CD4-positive, alpha-beta memory T cell (primary cell): ENCODE measurements at regions not wholly inside any gene's neighbourhood (a gene's known extent, or its start where the extent isn't known, plus 50 kb on each side); places are given as distances from the start of the nearest gene placed in this dataset.

Source experiments
- CTCF ChIA-PET: fragments of 350-600 bp; sonication (Branson Sonifier 250); formaldehyde crosslinking; loops from one replicate; lab custom pipeline; 2021; ENCODE audit warnings: inconsistent platforms; ENCODE audit not compliant: partially characterized antibody; lab: Charles Lee
- POLR2A ChIA-PET: fragments of 350-600 bp; sonication (Branson Sonifier 250); formaldehyde crosslinking; loops from one replicate; lab custom pipeline; 2021; ENCODE audit not compliant: partially characterized antibody; lab: Charles Lee
- DNase-seq, 5 donors: peaks; one replicate each; pipeline versions ENCODE4 v3.0.0 to v3.0.0-alpha.2; 2020 to 2022; ENCODE audit warnings: mixed read lengths in 1 of 5
- H3K27ac ChIP-seq: one replicate; pipeline ENCODE4 v1.7.0; 2013; ENCODE audit warnings: low read depth, low read length
- H3K27me3 ChIP-seq: 2 replicates; pipeline ENCODE4 v1.7.0; 2013; ENCODE audit warnings: mild to moderate bottlenecking, low read length, moderate library complexity; ENCODE audit not compliant: insufficient read depth
- H3K36me3 ChIP-seq: 2 replicates; pipeline ENCODE4 v1.7.0; 2013; ENCODE audit warnings: mild to moderate bottlenecking, low read length, moderate library complexity; ENCODE audit not compliant: insufficient read depth
- H3K4me1 ChIP-seq: 2 replicates; pipeline ENCODE4 v1.7.0; 2013; ENCODE audit warnings: mild to moderate bottlenecking, low read length, moderate library complexity; ENCODE audit not compliant: insufficient read depth
- H3K4me3 ChIP-seq, 2 donors: one replicate each; pipeline ENCODE4 v1.7.0; 2013; ENCODE audit warnings: low read length in 2 of 2, mild to moderate bottlenecking in 1 of 2
- H3K9me3 ChIP-seq, 2 donors: one replicate each; pipeline ENCODE4 v1.7.0; 2013; ENCODE audit warnings: low read length in 2 of 2, control low read depth in 1 of 2; ENCODE audit not compliant: control insufficient read depth in 1 of 2
- H3K27ac Mint-ChIP-seq, 7 donors: one replicate each; pipeline ENCODE4 v1.8.0; 2020 to 2021; ENCODE audit warnings: mixed read lengths in 7 of 7, mild to moderate bottlenecking in 6 of 7, inconsistent platforms in 3 of 7, moderate library complexity in 3 of 7
- H3K27me3 Mint-ChIP-seq, 2 donors: one replicate each; pipeline ENCODE4 v1.8.0; 2020 to 2021; ENCODE audit warnings: mixed read lengths in 2 of 2
- H3K36me3 Mint-ChIP-seq, 2 donors: one replicate each; pipeline ENCODE4 v1.8.0; 2020 to 2021; ENCODE audit warnings: mixed read lengths in 2 of 2, inconsistent platforms in 1 of 2, mild to moderate bottlenecking in 1 of 2
- H3K4me1 Mint-ChIP-seq, 4 donors: one replicate each; pipeline ENCODE4 v1.8.0; 2020 to 2021; ENCODE audit warnings: mixed read lengths in 4 of 4, mild to moderate bottlenecking in 1 of 4
- H3K4me3 Mint-ChIP-seq, 8 donors: one replicate each; pipeline ENCODE4 v1.8.0; 2020 to 2021; ENCODE audit warnings: mixed read lengths in 8 of 8, mild to moderate bottlenecking in 7 of 8, moderate library complexity in 6 of 8, inconsistent platforms in 3 of 8
- H3K9me3 Mint-ChIP-seq, 8 donors: one replicate each; pipeline ENCODE4 v1.8.0; 2020 to 2021; ENCODE audit warnings: mixed read lengths in 8 of 8, mild to moderate bottlenecking in 5 of 8, inconsistent platforms in 3 of 8, moderate library complexity in 1 of 8
- intact Hi-C: fragments of 100-400 bp; cut with micrococcal nuclease; formaldehyde crosslinking; loops from one replicate; pipeline ENCODE4 v1.15.1; 2023

DNA sequence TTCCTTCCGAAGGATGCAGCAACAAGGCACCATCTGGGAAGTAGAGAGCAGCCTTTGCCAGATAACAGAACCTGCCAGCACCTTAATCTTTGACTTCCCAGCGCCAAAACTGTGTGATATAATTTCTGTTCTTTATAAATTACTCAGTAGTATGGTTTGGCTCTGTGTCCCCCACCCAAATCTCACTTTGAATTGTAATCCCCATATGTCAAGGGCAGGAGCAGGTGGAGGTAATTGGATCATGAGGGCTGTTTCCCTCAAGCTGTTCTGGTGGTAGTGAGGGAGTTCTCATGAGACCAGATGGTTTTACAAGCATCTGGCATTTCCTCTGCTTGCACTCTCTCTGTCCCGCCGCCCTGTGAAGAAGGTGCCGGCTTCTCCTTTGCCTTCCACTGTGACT, 899.9 kb downstream of the TRIB2 start:
- no peaks in the 10 kb centered on the region for H3K27me3 ChIP-seq
- CTCF ChIA-PET = no interaction called here
- H3K36me3 ChIP-seq = no peaks in the 10 kb centered on the region
- no peak overlapping the region for H3K27ac ChIP-seq
- no peaks in the 10 kb centered on the region for H3K9me3 ChIP-seq
- no peak overlapping the region for H3K4me3 ChIP-seq
- Mint-ChIP-seq H3K36me3 (no peaks in the 10 kb centered on the region), H3K27ac (no peak overlapping the region), H3K9me3 (peaks cover 0 to 31% (median 10%) of the 10 kb centered on the region in 8 donors), H3K4me1 (no peaks in the 10 kb centered on the region), H3K27me3 (no peaks in the 10 kb centered on the region), H3K4me3 (no peak overlapping the region)
- POLR2A ChIA-PET = no interaction called here
- intact Hi-C loops = no loop called here
- DNase-seq = no peak
- H3K4me1 ChIP-seq = no peaks in the 10 kb centered on the region

DNA sequence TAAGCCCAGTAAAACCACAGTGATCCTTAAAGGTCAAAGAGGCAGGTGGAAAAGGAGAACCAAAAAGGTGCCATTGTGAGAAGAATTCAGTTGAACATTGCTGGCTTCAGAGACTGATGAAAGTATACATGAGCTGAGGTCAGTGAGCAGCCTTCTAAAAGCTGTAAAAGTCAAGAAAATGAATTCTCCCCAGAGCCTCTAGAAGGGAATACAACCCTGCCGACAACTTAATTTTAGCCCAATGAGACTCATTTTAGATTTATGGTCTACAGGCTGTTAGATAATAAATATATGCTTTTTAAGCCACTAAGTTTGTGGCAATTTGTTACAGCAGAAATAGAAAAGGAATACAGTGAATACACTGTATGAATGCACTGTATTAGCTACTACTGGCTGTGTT, 911.4 kb downstream of the TRIB2 start:
- CTCF ChIA-PET = no interaction called here
- intact Hi-C loops = no loop called here

DNA sequence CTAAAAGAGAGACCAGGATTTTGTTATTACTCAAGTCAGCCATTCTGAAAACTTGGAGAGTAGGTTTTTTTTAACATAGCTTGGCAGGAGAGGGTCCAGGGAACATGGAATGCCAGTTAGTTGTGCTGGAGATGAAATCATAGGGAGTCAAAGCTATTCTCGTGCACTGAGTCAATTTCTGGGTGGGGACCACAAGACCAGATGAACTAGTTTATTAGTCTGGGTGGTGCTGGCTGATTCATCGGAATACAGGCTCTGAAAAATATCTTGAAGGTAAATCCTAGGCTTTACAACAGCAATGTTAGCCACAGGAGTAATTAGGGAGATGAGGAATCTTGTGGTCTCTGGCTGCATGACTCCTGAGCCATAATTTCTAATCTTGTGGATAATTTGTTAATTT, 921.4 kb downstream of the TRIB2 start:
- H3K27me3 Mint-ChIP-seq = no peaks in the 10 kb centered on the region
- H3K27ac Mint-ChIP-seq = no peak overlapping the region
- Histone ChIP-seq H3K4me3 (no peak overlapping the region), H3K4me1 (no peaks in the 10 kb centered on the region), H3K9me3 (no peaks in the 10 kb centered on the region), H3K27ac (no peak overlapping the region), H3K36me3 (no peaks in the 10 kb centered on the region), H3K27me3 (no peaks in the 10 kb centered on the region)
- H3K9me3 Mint-ChIP-seq = peaks cover 0 to 12% (median 4%) of the 10 kb centered on the region in 8 donors
- DNase-seq = no peak
- no peaks in the 10 kb centered on the region for H3K4me1 Mint-ChIP-seq
- intact Hi-C loops = no loop called here
- ChIA-PET POLR2A (no interaction called here), CTCF (no interaction called here)
- no peak overlapping the region for H3K4me3 Mint-ChIP-seq
- no peaks in the 10 kb centered on the region for H3K36me3 Mint-ChIP-seq

More for the DNA sequence above, 911.4 kb downstream of the TRIB2 start:
- H3K4me1 Mint-ChIP-seq = no peaks in the 10 kb centered on the region
- POLR2A ChIA-PET = no interaction called here
- Histone ChIP-seq H3K36me3 (no peaks in the 10 kb centered on the region), H3K9me3 (no peaks in the 10 kb centered on the region), H3K27me3 (no peaks in the 10 kb centered on the region), H3K4me3 (no peak overlapping the region), H3K4me1 (no peaks in the 10 kb centered on the region), H3K27ac (no peak overlapping the region)
- no peak for DNase-seq
- H3K4me3 Mint-ChIP-seq = no peak overlapping the region
- peaks cover 0 to 9% (median 1%) of the 10 kb centered on the region in 8 donors for H3K9me3 Mint-ChIP-seq
- H3K27me3 Mint-ChIP-seq = no peaks in the 10 kb centered on the region
- no peak overlapping the region for H3K27ac Mint-ChIP-seq
- H3K36me3 Mint-ChIP-seq = no peaks in the 10 kb centered on the region

DNA sequence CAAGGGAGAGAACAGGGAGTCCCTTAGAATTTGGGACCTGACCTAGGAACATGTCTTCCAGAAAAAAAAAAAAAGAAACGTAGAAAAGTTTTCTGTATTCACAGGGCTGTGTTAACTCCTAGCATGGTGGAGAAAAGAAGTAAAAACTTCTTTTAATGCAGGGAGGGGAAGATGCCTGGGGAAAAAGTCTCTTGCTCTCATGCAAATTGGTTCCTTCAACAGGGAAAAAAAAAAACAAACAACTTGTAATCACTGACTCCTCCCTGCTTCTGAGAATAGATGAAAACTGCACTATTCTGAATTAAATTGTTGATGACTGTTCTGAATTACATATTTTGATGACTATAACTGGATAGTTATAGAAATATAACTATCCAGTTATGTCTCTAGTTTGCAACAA, 933.2 kb downstream of the TRIB2 start:
- ChIA-PET CTCF (no interaction called here), POLR2A (no interaction called here)
- Mint-ChIP-seq H3K9me3 (peaks cover 0 to 22% (median 5%) of the 10 kb centered on the region in 8 donors), H3K27ac (no peak overlapping the region), H3K4me1 (no peaks in the 10 kb centered on the region), H3K4me3 (no peak overlapping the region), H3K27me3 (no peaks in the 10 kb centered on the region), H3K36me3 (no peaks in the 10 kb centered on the region)
- H3K36me3 ChIP-seq = no peaks in the 10 kb centered on the region
- H3K4me3 ChIP-seq = no peak overlapping the region
- no peak for DNase-seq
- H3K4me1 ChIP-seq = no peaks in the 10 kb centered on the region
- no peaks in the 10 kb centered on the region for H3K9me3 ChIP-seq
- intact Hi-C loops = no loop called here
- H3K27me3 ChIP-seq = no peaks in the 10 kb centered on the region
- no peak overlapping the region for H3K27ac ChIP-seq

DNA sequence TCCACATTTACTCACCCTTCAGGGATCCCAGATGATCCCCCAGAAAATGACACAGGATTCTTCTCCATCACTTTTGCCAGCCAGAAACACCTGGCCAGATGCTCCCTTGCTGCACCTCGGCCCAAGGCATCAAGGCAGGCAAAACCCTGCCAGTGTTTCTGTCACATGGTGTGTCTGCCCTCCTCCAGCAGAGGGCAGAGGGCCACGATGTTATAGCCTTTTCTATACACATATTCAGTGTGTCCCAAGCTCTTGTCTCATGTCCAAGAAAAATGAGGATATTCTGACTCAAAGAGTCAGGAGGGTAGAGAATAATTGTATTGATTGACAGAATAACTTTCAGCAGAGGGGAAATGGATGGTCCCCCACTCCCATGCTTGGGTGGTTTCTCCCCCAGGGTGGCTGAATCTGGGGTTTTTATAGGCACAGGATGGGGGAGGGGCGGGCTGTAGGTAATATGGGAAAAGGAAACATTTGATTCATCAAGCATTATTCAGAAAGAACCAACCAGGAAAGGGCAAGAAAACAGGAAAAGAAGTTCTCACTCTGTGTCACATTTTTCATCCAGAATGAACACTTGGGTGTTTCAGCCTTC, 933.9 kb downstream of the TRIB2 start:
- Mint-ChIP-seq H3K4me3 (no peak overlapping the region), H3K9me3 (peaks cover 0 to 22% (median 5%) of the 10 kb centered on the region in 8 donors), H3K27ac (no peak overlapping the region), H3K27me3 (no peaks in the 10 kb centered on the region), H3K36me3 (no peaks in the 10 kb centered on the region), H3K4me1 (no peaks in the 10 kb centered on the region)
- Histone ChIP-seq H3K27me3 (no peaks in the 10 kb centered on the region), H3K36me3 (no peaks in the 10 kb centered on the region), H3K4me1 (no peaks in the 10 kb centered on the region), H3K4me3 (no peak overlapping the region), H3K27ac (no peak overlapping the region), H3K9me3 (no peaks in the 10 kb centered on the region)
- intact Hi-C loops = no loop called here
- DNase-seq = no peak
- ChIA-PET CTCF (no interaction called here), POLR2A (no interaction called here)

DNA sequence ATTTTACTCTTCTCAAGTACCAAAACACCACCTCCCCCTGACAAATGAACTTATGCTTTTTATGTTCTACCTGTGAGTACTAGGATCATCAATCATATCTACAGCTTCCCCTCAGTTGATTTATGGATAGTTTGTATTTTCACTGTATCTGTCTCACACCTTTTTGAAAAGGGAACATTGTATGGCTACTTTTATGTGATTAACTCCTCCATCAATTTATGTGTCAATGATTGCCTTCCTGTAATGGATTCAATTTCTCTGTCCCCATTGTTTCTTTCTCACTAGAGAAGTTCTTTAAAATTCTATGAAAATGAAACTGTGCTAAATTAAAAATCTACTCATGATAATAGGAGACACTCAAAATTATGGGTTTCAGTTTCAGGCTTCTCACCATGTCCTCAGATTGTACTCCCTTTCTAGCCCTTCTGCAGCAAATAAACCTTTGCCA, 935.0 kb downstream of the TRIB2 start:
- H3K9me3 ChIP-seq = no peaks in the 10 kb centered on the region
- ChIA-PET POLR2A (no interaction called here), CTCF (no interaction called here)
- intact Hi-C loops = no loop called here
- Mint-ChIP-seq H3K4me3 (no peak overlapping the region), H3K36me3 (no peaks in the 10 kb centered on the region), H3K27me3 (no peaks in the 10 kb centered on the region), H3K4me1 (no peaks in the 10 kb centered on the region), H3K27ac (no peak overlapping the region), H3K9me3 (peaks cover 0 to 22% (median 3%) of the 10 kb centered on the region in 8 donors)
- no peaks in the 10 kb centered on the region for H3K36me3 ChIP-seq
- no peak overlapping the region for H3K4me3 ChIP-seq
- H3K27ac ChIP-seq = no peak overlapping the region
- no peaks in the 10 kb centered on the region for H3K27me3 ChIP-seq
- H3K4me1 ChIP-seq = no peaks in the 10 kb centered on the region
- DNase-seq = no peak

DNA sequence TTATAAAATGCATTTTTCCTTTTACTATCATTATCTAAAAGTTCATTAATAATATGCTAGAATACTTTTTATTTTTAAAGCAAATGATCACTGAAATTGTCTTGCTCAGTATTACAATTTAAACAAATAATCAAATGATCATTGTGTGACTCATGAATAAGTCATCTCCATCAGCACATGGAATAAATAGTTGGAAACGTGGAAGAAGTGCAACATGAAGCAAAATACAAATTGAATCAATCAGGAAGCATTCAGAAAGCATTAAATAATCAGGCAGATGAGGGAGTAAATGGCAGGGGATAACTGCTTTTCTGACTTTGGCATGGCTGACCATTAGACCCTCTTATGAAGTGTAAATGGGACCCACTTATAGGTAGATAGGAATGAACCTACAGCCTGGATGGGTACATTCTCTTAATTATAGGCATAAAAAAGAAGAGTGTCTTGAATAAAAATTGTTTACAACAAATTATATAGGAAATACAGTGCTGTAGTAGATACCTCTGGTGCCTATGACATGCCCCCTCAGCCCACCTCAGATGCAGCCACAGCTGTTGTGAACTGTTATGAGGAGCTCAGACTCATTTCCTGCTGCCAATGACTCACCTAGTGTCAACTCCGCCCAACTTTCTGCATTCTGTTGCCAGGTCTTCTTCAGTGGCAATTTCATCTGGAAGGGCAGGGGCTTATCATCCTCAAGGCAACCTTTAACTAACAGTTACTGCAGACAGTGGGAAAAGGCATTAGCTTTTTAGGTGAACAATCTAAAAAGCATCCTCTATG, 936.0 kb downstream of the TRIB2 start:
- H3K27me3 Mint-ChIP-seq = no peaks in the 10 kb centered on the region
- H3K36me3 Mint-ChIP-seq = no peaks in the 10 kb centered on the region
- no peak for DNase-seq
- intact Hi-C loops = no loop called here
- H3K4me3 ChIP-seq = no peak overlapping the region
- no peaks in the 10 kb centered on the region for H3K4me1 Mint-ChIP-seq
- H3K27ac Mint-ChIP-seq = no peak overlapping the region
- H3K4me3 Mint-ChIP-seq = no peak overlapping the region
- POLR2A ChIA-PET = no interaction called here
- H3K36me3 ChIP-seq = no peaks in the 10 kb centered on the region
- no peaks in the 10 kb centered on the region for H3K9me3 ChIP-seq
- H3K4me1 ChIP-seq = no peaks in the 10 kb centered on the region
- H3K27ac ChIP-seq = no peak overlapping the region
- H3K9me3 Mint-ChIP-seq = peaks cover 0 to 19% (median 3%) of the 10 kb centered on the region in 8 donors
- no peaks in the 10 kb centered on the region for H3K27me3 ChIP-seq
- CTCF ChIA-PET = no interaction called here
